PFSK-1 (cell line): ENCODE measurements at regions not wholly inside any gene's neighbourhood (a gene's known extent, or its start where the extent isn't known, plus 50 kb on each side); places are given as distances from the start of the nearest gene placed in this dataset.

Experiments used
- FOXP2 ChIP-seq: optimal IDR thresholded peaks from 2 replicates; pipeline ENCODE3; 2011; ENCODE audit warnings: borderline replicate concordance, control low read depth, inconsistent platforms; ENCODE audit not compliant: insufficient read depth; ENCODE audit errors: extremely low read length, extremely low read depth
- POLR2AphosphoS5 ChIP-seq: IDR thresholded peaks from 2 replicates; pipeline ENCODE4 v1.6.1; 2012; ENCODE audit warnings: low read depth, mild to moderate bottlenecking, control low read depth, low read length, moderate library complexity
- SIN3A ChIP-seq: IDR thresholded peaks from 2 replicates; pipeline ENCODE4 v1.6.1; 2012; ENCODE audit warnings: mild to moderate bottlenecking, low read length, moderate library complexity, borderline replicate concordance; ENCODE audit not compliant: insufficient read depth
- TAF1 ChIP-seq: IDR thresholded peaks from 2 replicates; pipeline ENCODE4 v1.6.1; 2012; ENCODE audit warnings: low read length, control low read depth, borderline replicate concordance; ENCODE audit not compliant: insufficient read depth
- TF ChIP-seq, protein P1 (sequence below), 2 experiments: IDR thresholded peaks; 2 replicates each; pipeline versions ENCODE4 v1.6.1 to v1.8.0; 2011 to 2012; ENCODE audit warnings: low read depth in 2 of 2, low read length in 2 of 2, control low read depth in 1 of 2, inconsistent platforms in 1 of 2, mild to moderate bottlenecking in 1 of 2, moderate library complexity in 1 of 2; ENCODE audit not compliant: insufficient read depth in 1 of 2

GRCh38 chr2:238513346-238513745 is 86.6 kb downstream of the ASB1 start:
- TF ChIP-seq TAF1, result no peak
- no peak for TF ChIP-seq POLR2AphosphoS5
- TF ChIP-seq FOXP2, result no peak
- TF ChIP-seq SIN3A, result no peak
- TF ChIP-seq, protein P1, sequence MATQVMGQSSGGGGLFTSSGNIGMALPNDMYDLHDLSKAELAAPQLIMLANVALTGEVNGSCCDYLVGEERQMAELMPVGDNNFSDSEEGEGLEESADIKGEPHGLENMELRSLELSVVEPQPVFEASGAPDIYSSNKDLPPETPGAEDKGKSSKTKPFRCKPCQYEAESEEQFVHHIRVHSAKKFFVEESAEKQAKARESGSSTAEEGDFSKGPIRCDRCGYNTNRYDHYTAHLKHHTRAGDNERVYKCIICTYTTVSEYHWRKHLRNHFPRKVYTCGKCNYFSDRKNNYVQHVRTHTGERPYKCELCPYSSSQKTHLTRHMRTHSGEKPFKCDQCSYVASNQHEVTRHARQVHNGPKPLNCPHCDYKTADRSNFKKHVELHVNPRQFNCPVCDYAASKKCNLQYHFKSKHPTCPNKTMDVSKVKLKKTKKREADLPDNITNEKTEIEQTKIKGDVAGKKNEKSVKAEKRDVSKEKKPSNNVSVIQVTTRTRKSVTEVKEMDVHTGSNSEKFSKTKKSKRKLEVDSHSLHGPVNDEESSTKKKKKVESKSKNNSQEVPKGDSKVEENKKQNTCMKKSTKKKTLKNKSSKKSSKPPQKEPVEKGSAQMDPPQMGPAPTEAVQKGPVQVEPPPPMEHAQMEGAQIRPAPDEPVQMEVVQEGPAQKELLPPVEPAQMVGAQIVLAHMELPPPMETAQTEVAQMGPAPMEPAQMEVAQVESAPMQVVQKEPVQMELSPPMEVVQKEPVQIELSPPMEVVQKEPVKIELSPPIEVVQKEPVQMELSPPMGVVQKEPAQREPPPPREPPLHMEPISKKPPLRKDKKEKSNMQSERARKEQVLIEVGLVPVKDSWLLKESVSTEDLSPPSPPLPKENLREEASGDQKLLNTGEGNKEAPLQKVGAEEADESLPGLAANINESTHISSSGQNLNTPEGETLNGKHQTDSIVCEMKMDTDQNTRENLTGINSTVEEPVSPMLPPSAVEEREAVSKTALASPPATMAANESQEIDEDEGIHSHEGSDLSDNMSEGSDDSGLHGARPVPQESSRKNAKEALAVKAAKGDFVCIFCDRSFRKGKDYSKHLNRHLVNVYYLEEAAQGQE (IDR thresholded peaks at IDR 0.05; ENCODE audit: insufficient read depth in 1 of 2, low read depth in 2 of 2, low read length in 2 of 2), result no peak

DNA sequence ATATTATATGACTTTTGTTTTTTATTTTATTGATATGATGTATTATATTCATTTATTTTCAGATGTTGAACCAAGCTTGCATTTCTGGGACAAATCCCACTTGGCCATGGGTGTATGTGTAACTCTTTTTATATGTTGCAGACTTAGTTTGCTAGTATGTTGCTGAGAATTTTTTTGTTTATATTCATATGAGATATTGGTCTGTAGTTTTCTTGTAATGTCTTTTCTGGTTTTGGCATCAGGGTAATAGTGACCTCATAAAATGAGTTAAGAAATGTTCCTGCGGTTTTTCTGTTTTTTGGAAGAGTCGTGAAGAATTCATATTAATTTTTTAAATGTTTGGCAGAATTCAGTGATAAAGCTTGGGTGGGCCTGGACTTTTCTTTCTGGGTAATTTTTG is 88.7 kb downstream of the ASB1 start:
- TF ChIP-seq TAF1 (no peak), SIN3A (no peak), FOXP2 (no peak), POLR2AphosphoS5 (no peak)
- TF ChIP-seq, protein P1 (IDR thresholded peaks at IDR 0.05; ENCODE audit: insufficient read depth in 1 of 2, low read depth in 2 of 2, low read length in 2 of 2), result no peak

DNA sequence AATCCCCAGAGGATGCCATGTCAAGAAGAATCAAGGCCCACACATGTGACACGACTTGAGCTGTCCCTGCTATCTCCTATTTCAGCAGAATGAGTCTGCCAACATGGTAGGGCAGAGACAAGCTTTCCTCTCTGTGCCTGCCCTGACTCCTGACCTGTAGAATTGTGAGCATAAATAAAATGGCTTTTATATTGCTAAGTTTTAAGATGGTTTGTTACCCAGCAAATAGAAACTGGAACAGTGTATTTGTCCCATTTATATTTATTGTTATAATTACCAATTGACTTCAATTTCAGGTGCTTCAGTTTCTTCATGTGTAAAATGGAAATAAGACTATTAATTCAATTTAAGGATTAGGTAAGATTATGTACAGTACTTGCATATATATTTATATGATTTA is 90.5 kb downstream of the ASB1 start:
- TF ChIP-seq, protein P1 (IDR thresholded peaks at IDR 0.05; ENCODE audit: insufficient read depth in 1 of 2, low read depth in 2 of 2, low read length in 2 of 2), result no peak
- no peak for TF ChIP-seq TAF1

- TF ChIP-seq TAF1 (no peak), SIN3A (no peak), POLR2AphosphoS5 (no peak), FOXP2 (no peak)
- TF ChIP-seq, protein P1 (IDR thresholded peaks at IDR 0.05; ENCODE audit: insufficient read depth in 1 of 2, low read depth in 2 of 2, low read length in 2 of 2), result no peak
These were observed 91.6 kb downstream of the ASB1 start for GRCh38 chr2:238518172-238518820.

GRCh38 chr2:238518821-238519186 is 92.1 kb downstream of the ASB1 start:
- TF ChIP-seq, protein P1 (IDR thresholded peaks at IDR 0.05; ENCODE audit: insufficient read depth in 1 of 2, low read depth in 2 of 2, low read length in 2 of 2), result no peak
- TF ChIP-seq POLR2AphosphoS5 (no peak), FOXP2 (no peak)
